K562 (cell line): ENCODE measurements at regions not wholly inside any gene's neighbourhood (a gene's known extent, or its start where the extent isn't known, plus 50 kb on each side); places are given as distances from the start of the nearest gene placed in this dataset.

Source experiments
- ATAC-seq: fragments of 200-7000 bp; cut with Tn5 transposase; 3 replicates; pipeline ENCODE4 v1.9.1; 2020; ENCODE audit warnings: moderate library complexity
- BruUV-seq: library from RNA; stranded (reverse); fragments of 400-500 nt; replicated peaks from 2 replicates; lab custom pipeline; 2021; lab: Mats Ljungman, UMichigan
- CTCF ChIA-PET: fragments of 300-600 bp; formaldehyde crosslinking; extraction: SDS; loops from one replicate; lab custom pipeline; 2021; ENCODE audit warnings: low intra/inter-chr PET ratio; lab: Yijun Ruan, JAX
- POLR2A ChIA-PET: fragments of 300-600, 350-650 bp; sonication (Branson Sonifier 250); formaldehyde crosslinking; extraction: SDS; loops from one replicate; lab custom pipeline; 2021; ENCODE audit warnings: antibody characterized with exemption, inconsistent platforms; lab: Yijun Ruan, JAX
- DNase-seq, 4 experiments: peaks; one replicate each; pipeline versions ENCODE4 v3.0.0 to v3.0.0-alpha.2; 2011 to 2018; ENCODE audit warnings: low spot score in 3 of 4, mixed read lengths in 3 of 4; ENCODE audit errors: extremely low read depth in 1 of 4
- FAIRE-seq: peaks from 2 replicates; lab custom pipeline; 2011; peaks lifted over from hg19 to GRCh38; lab: Jason Lieb, UNC
- H2AFZ ChIP-seq: 2 replicates; pipeline ENCODE4 v1.6.0; 2011; ENCODE audit warnings: low read depth, low read length, control low read depth, inconsistent platforms
- H3K27ac ChIP-seq: fragments of 200-600 bp; 3 replicates; pipeline ENCODE4 v1.8.0; 2011; ENCODE audit warnings: low read depth, mild to moderate bottlenecking, control low read depth, inconsistent platforms, low read length, moderate library complexity, mixed read lengths; ENCODE audit errors: extremely low read depth
- H3K27me3 ChIP-seq, 2 experiments: fragments of 300-600 bp in 1 of 2; 2 replicates in 1 of 2; 3 replicates in 1 of 2; pipeline versions ENCODE4 v1.6.0 to v1.8.0; 2011; ENCODE audit warnings: inconsistent platforms in 2 of 2, low read length in 2 of 2, mild to moderate bottlenecking in 1 of 2, mixed read lengths in 1 of 2, moderate library complexity in 1 of 2; ENCODE audit not compliant: control insufficient read depth in 2 of 2, insufficient read depth in 2 of 2
- H3K36me3 ChIP-seq: fragments of 300-600 bp; 3 replicates; pipeline ENCODE4 v1.8.0; 2011; ENCODE audit warnings: mild to moderate bottlenecking, low read length, inconsistent platforms; ENCODE audit not compliant: control insufficient read depth, insufficient read depth
- H3K4me1 ChIP-seq, 2 experiments: fragments of 200-600 bp in 1 of 2; replicated peaks in 1 of 2; 2 replicates in 1 of 2; 3 replicates in 1 of 2; pipeline versions ENCODE4 v1.5.1 to v1.8.0; 2011; ENCODE audit warnings: inconsistent platforms in 2 of 2, low read length in 2 of 2, mild to moderate bottlenecking in 1 of 2, mixed read lengths in 1 of 2, moderate library complexity in 1 of 2; ENCODE audit not compliant: control insufficient read depth in 2 of 2, insufficient read depth in 2 of 2
- H3K4me2 ChIP-seq: 2 replicates; pipeline ENCODE4 v1.6.1; 2011; ENCODE audit warnings: low read length, control low read depth, inconsistent platforms, mixed read lengths; ENCODE audit not compliant: insufficient read depth
- H3K4me3 ChIP-seq: fragments of 200-600 bp; sonication (generic), shearing (Covaris generic); 2 replicates; pipeline ENCODE4 v1.5.1; 2016; ENCODE audit warnings: control low read depth, inconsistent platforms
- H3K79me2 ChIP-seq: fragments of 200-600 bp; 3 replicates; pipeline ENCODE4 v1.8.0; 2011; ENCODE audit warnings: low read length, inconsistent platforms; ENCODE audit not compliant: control insufficient read depth, insufficient read depth
- H3K9ac ChIP-seq, 2 experiments: 2 replicates each; pipeline versions ENCODE4 v1.6.0 to v1.6.1; 2011; ENCODE audit warnings: low read depth in 2 of 2, low read length in 2 of 2, control low read depth in 1 of 2, inconsistent platforms in 1 of 2, mild to moderate bottlenecking in 1 of 2, mixed read lengths in 1 of 2; ENCODE audit not compliant: insufficient read depth in 1 of 2
- H3K9me1 ChIP-seq: one replicate; pipeline ENCODE4 v1.6.0; 2011; ENCODE audit warnings: inconsistent platforms, mild to moderate bottlenecking, low read length, moderate library complexity; ENCODE audit not compliant: control insufficient read depth, insufficient read depth
- H3K9me3 ChIP-seq: replicated peaks from 2 replicates; pipeline ENCODE4 v1.5.1; 2011; ENCODE audit warnings: low read depth, low read length, inconsistent platforms; ENCODE audit not compliant: control insufficient read depth, insufficient read depth
- H4K20me1 ChIP-seq: replicated peaks from 2 replicates; pipeline ENCODE4 v1.6.1; 2011; ENCODE audit warnings: low read length, inconsistent platforms, mixed read lengths; ENCODE audit not compliant: control insufficient read depth, insufficient read depth
- ARID1B ChIP-seq: fragments of 450-650 bp; IDR thresholded peaks from 2 replicates; pipeline ENCODE4 v1.6.1; 2016; ENCODE audit warnings: antibody characterized with exemption, mild to moderate bottlenecking, inconsistent platforms
- COPS2 ChIP-seq: fragments of 450-650 bp; conservative IDR thresholded peaks from 2 replicates; pipeline ENCODE4 v1.6.1; 2016; ENCODE audit warnings: mild to moderate bottlenecking, moderate library complexity
- DPF2 ChIP-seq: fragments of 450-650 bp; IDR thresholded peaks from 2 replicates; pipeline ENCODE4 v1.6.1; 2016
- E2F6 ChIP-seq, 2 experiments: IDR thresholded peaks; 2 replicates each; pipeline ENCODE4 v1.6.1; 2011; ENCODE audit warnings: borderline replicate concordance in 1 of 2, control low read depth in 1 of 2, low read depth in 1 of 2, low read length in 1 of 2, mild to moderate bottlenecking in 1 of 2, mixed read lengths in 1 of 2, moderate library complexity in 1 of 2; ENCODE audit not compliant: insufficient read depth in 1 of 2, insufficient read length in 1 of 2, poor library complexity in 1 of 2, severe bottlenecking in 1 of 2; ENCODE audit errors: extremely low read depth in 1 of 2
- ESRRB ChIP-seq: fragments of 250-450 bp; sonication (Bioruptor Pico); IDR thresholded peaks from 2 replicates; pipeline ENCODE4 v1.5.0; 2020; ENCODE audit warnings: mild to moderate bottlenecking, moderate library complexity, borderline replicate concordance
- ETV6 ChIP-seq, 3 experiments: fragments of 150-350 bp in 1 of 3; sonication (generic) in 1 of 3; formaldehyde crosslinking in 1 of 3; IDR thresholded peaks; 2 replicates each; pipeline versions ENCODE4 v1.6.1 to v1.8.0; 2014 to 2022; ENCODE audit warnings: borderline replicate concordance in 2 of 3, low read depth in 2 of 3, antibody characterized with exemption in 1 of 3, low read length in 1 of 3, mild to moderate bottlenecking in 1 of 3, missing genetic modification reagents in 1 of 3
- POLR2H ChIP-seq: IDR thresholded peaks from 2 replicates; pipeline ENCODE4 v1.6.1; 2016; ENCODE audit warnings: missing genetic modification characterization, low read depth, mild to moderate bottlenecking, control low read depth, missing compliant biosample characterization, moderate library complexity
- RBM15 ChIP-seq: fragments of 200-400 bp; formaldehyde crosslinking; IDR thresholded peaks from 2 replicates; pipeline ENCODE4 v1.6.1; 2018; ENCODE audit warnings: mild to moderate bottlenecking, low read length, moderate library complexity; ENCODE audit not compliant: insufficient read depth
- RBM22 ChIP-seq: fragments of 200-400 bp; formaldehyde crosslinking; IDR thresholded peaks from 2 replicates; pipeline ENCODE4 v1.6.1; 2018; ENCODE audit warnings: low read length, low read depth; ENCODE audit not compliant: poor library complexity, severe bottlenecking
- SP2 ChIP-seq: IDR thresholded peaks from 2 replicates; pipeline ENCODE4 v1.6.1; 2011; ENCODE audit warnings: mild to moderate bottlenecking, low read depth, low read length, moderate library complexity; ENCODE audit not compliant: poor library complexity, severe bottlenecking; ENCODE audit errors: extremely low read depth
- TAF7 ChIP-seq: fragments of 450-650 bp; IDR thresholded peaks from 2 replicates; pipeline ENCODE4 v1.6.1; 2016; ENCODE audit warnings: missing genetic modification characterization, missing compliant biosample characterization
- TCFL5 ChIP-seq: fragments of 250-450 bp; sonication (Bioruptor Pico); conservative IDR thresholded peaks from 2 replicates; pipeline ENCODE4 v1.6.1; 2021; ENCODE audit warnings: mild to moderate bottlenecking, moderate library complexity, matching md5 sums
- TSC22D4 ChIP-seq: fragments of 450-650 bp; IDR thresholded peaks from 2 replicates; pipeline ENCODE4 v1.6.1; 2016; ENCODE audit warnings: missing genetic modification characterization, missing biosample characterization, control low read depth
- U2AF2 ChIP-seq: fragments of 200-400 bp; formaldehyde crosslinking; optimal IDR thresholded peaks from 2 replicates; pipeline ENCODE3; 2017; ENCODE audit warnings: low read depth, mild to moderate bottlenecking, low read length
- XRCC5 ChIP-seq: fragments of 200-400 bp; formaldehyde crosslinking; IDR thresholded peaks from 2 replicates; pipeline ENCODE4 v1.6.1; 2017; ENCODE audit warnings: low read depth, mild to moderate bottlenecking, low read length
- ZNF316 ChIP-seq: fragments of 450-650 bp; IDR thresholded peaks from 2 replicates; pipeline ENCODE4 v1.6.1; 2016
- ZNF79 ChIP-seq: fragments of 250-450 bp; sonication (Bioruptor Pico); IDR thresholded peaks from 2 replicates; pipeline ENCODE4 v1.4.0; 2020; ENCODE audit warnings: low read depth, mild to moderate bottlenecking, moderate library complexity
- WGBS: fragments of 100-300 bp; shearing (Covaris generic); methylation state at CpG from one replicate; pipeline ENCODE4 v1.1.6; 2016; ENCODE audit warnings: low coverage, mixed read lengths; ENCODE audit not compliant: insufficient coverage; ENCODE audit errors: missing lambda C conversion rate; 5-methylcytosine and 5-hydroxymethylcytosine counted together
- in situ Hi-C: fragments of 300-500 bp; cut with MboI; formaldehyde crosslinking; loops from 4 replicates; pipeline ENCODE4 v1.15.0; 2018; ENCODE audit warnings: inconsistent platforms, mixed read lengths
- intact Hi-C: fragments of 100-400 bp; cut with micrococcal nuclease; formaldehyde crosslinking; loops from 2 replicates; pipeline ENCODE4 v1.14.2; 2022
- TF ChIP-seq, protein P1 (sequence below): fragments of 450-650 bp; IDR thresholded peaks from 2 replicates; pipeline ENCODE4 v1.6.1; 2016; ENCODE audit warnings: low read depth, mild to moderate bottlenecking, moderate library complexity

DNA sequence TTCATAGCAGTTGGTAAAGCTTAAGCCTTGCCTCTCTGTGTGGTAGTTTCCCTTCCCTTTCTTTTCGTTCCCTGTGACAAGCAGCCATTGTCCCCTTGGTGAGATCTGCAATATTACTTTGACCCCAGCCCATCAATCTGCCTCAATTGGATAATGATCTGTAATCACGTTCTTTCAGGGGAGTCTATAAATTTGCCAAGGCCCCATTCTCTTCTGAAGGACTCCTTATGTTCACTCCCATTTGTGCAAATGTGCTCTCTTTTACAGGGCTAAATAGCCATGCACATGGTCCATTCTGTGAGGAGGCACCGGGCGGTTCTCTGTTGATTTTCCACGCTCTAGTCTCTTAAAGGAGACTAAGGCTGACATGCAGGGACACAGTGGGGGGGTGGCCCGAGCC, 660.4 kb upstream of the SLC35B3 start:
- CTCF ChIA-PET = no interaction called here
- in situ Hi-C loops (no loop called here), intact Hi-C loops (no loop called here)
- Histone ChIP-seq H3K4me2 (no peak overlapping the region), H3K4me1 (no peaks in the 10 kb centered on the region), H3K27me3 (no peaks in the 10 kb centered on the region), H3K79me2 (no peaks in the 10 kb centered on the region), H3K9me3 (no peaks in the 10 kb centered on the region), H3K4me3 (no peak overlapping the region), H2AFZ (no peak overlapping the region), H3K9me1 (no peaks in the 10 kb centered on the region), H3K27ac (no peak overlapping the region), H3K9ac (no peak overlapping the region), H3K36me3 (no peaks in the 10 kb centered on the region), H4K20me1 (no peaks in the 10 kb centered on the region)
- no peak for DNase-seq
- BruUV-seq = no TSS peak
- no peak for ATAC-seq
- no peak for TF ChIP-seq ESRRB (CRISPR knock-in tag)
- no peak for TF ChIP-seq ZNF79 (CRISPR knock-in tag)
- TF ChIP-seq U2AF2 = no peak
- TF ChIP-seq RBM22 = no peak
- no peak for TF ChIP-seq TAF7 (tag)
- TF ChIP-seq E2F6 (IDR thresholded peaks at IDR 0.05; ENCODE audit: borderline replicate concordance in 1 of 2, extremely low read depth in 1 of 2, insufficient read depth in 1 of 2, insufficient read length in 1 of 2, low read depth in 1 of 2, low read length in 1 of 2, poor library complexity in 1 of 2, severe bottlenecking in 1 of 2) = no peak
- TF ChIP-seq ZNF316 = no peak
- no peak for TF ChIP-seq TCFL5
- TF ChIP-seq TSC22D4 (tag) = no peak
- TF ChIP-seq ARID1B = no peak
- no peak for TF ChIP-seq XRCC5
- TF ChIP-seq SP2 = no peak
- no peak for TF ChIP-seq DPF2
- TF ChIP-seq, protein P1, sequence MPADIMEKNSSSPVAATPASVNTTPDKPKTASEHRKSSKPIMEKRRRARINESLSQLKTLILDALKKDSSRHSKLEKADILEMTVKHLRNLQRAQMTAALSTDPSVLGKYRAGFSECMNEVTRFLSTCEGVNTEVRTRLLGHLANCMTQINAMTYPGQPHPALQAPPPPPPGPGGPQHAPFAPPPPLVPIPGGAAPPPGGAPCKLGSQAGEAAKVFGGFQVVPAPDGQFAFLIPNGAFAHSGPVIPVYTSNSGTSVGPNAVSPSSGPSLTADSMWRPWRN = no peak
- no peak for TF ChIP-seq RBM15
- no peak for TF ChIP-seq COPS2
- TF ChIP-seq ETV6 (IDR thresholded peaks at IDR 0.05; ENCODE audit: borderline replicate concordance in 1 of 2, low read depth in 2 of 2, low read length in 1 of 2) = no peak
- no peak for TF ChIP-seq ETV6 (CRISPR knock-in tag; IDR thresholded peaks at IDR 0.05; ENCODE audit: borderline replicate concordance)
- no peak for TF ChIP-seq POLR2H (tag)
- POLR2A ChIA-PET = no interaction called here
- WGBS = 0% methylated on average over 6 of the region's 6 CpGs
- FAIRE-seq = no peak
